ENCODE measurements at regions not wholly inside any gene's neighbourhood (a gene's known extent, or its start where the extent isn't known, plus 50 kb on each side); places are given as distances from the start of the nearest gene placed in this dataset.

DNA sequence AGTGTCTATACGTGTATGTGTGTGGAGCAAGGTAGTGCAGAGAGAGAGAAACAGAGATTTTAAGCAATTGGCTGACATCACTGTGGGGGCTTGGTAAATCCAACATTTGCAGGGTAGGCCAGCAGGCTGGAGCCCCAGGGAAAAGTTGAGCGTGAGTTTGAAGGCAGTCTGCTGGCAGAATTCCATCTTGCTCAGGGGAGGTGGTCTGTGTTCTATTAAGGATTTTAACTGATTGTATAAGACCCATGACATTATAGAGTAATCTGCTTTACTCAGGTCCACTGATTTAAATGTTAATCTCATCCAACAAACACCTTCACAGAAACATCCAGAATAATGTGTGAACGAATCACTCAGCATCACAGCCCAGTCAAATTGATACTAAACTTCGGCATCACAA, 912.9 kb downstream of the GRM8 start:
- TF ChIP-seq, protein P1, sequence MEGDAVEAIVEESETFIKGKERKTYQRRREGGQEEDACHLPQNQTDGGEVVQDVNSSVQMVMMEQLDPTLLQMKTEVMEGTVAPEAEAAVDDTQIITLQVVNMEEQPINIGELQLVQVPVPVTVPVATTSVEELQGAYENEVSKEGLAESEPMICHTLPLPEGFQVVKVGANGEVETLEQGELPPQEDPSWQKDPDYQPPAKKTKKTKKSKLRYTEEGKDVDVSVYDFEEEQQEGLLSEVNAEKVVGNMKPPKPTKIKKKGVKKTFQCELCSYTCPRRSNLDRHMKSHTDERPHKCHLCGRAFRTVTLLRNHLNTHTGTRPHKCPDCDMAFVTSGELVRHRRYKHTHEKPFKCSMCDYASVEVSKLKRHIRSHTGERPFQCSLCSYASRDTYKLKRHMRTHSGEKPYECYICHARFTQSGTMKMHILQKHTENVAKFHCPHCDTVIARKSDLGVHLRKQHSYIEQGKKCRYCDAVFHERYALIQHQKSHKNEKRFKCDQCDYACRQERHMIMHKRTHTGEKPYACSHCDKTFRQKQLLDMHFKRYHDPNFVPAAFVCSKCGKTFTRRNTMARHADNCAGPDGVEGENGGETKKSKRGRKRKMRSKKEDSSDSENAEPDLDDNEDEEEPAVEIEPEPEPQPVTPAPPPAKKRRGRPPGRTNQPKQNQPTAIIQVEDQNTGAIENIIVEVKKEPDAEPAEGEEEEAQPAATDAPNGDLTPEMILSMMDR (conservative IDR thresholded peaks at IDR 0.05), result no peak
- no peak for TF ChIP-seq EZH2 (IDR thresholded peaks at IDR 0.05; ENCODE audit: low read depth)
